D721Med (cell line): ENCODE measurements at regions not wholly inside any gene's neighbourhood (a gene's known extent, or its start where the extent isn't known, plus 50 kb on each side); places are given as distances from the start of the nearest gene placed in this dataset.

Experiments used
- DNase-seq: peaks from one replicate; pipeline ENCODE4 v3.0.0; 2011; ENCODE audit warnings: low spot score; ENCODE audit not compliant: insufficient read length
- FAIRE-seq: peaks from 2 replicates; lab custom pipeline; 2011; peaks lifted over from hg19 to GRCh38; lab: Jason Lieb, UNC
- TF ChIP-seq, protein P1 (sequence below): IDR thresholded peaks from 2 replicates; pipeline ENCODE4 v1.5.1; 2012; ENCODE audit warnings: mild to moderate bottlenecking, control low read depth; ENCODE audit not compliant: insufficient read depth; ENCODE audit errors: missing control alignments

- DNase-seq (no peak), FAIRE-seq (no peak)
- TF ChIP-seq, protein P1, sequence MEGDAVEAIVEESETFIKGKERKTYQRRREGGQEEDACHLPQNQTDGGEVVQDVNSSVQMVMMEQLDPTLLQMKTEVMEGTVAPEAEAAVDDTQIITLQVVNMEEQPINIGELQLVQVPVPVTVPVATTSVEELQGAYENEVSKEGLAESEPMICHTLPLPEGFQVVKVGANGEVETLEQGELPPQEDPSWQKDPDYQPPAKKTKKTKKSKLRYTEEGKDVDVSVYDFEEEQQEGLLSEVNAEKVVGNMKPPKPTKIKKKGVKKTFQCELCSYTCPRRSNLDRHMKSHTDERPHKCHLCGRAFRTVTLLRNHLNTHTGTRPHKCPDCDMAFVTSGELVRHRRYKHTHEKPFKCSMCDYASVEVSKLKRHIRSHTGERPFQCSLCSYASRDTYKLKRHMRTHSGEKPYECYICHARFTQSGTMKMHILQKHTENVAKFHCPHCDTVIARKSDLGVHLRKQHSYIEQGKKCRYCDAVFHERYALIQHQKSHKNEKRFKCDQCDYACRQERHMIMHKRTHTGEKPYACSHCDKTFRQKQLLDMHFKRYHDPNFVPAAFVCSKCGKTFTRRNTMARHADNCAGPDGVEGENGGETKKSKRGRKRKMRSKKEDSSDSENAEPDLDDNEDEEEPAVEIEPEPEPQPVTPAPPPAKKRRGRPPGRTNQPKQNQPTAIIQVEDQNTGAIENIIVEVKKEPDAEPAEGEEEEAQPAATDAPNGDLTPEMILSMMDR = no peak
Measured at GRCh38 chr2:66031236-66031635, 403.7 kb upstream of the MEIS1 start.

DNA sequence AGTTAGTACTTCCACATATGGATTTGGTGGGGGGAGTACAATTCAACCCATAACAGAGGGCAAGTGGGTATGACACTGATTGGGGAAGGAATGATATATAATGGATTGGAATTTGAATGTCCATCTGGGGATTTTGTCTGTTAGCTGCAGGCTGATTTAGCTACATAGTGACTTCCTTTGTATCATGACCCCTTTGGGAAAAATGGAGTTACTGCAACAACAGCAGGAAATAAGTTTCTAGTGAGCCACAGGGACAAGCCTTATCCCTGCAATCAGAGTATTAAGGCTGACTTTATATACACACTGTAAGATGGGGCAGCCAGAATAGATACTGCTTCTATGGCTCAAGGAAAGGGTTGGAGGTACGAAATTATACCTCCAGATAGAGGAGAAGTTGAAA lies 404.4 kb upstream of the MEIS1 start:
- TF ChIP-seq, protein P1 = no peak
- DNase-seq (no peak), FAIRE-seq (no peak)

DNA sequence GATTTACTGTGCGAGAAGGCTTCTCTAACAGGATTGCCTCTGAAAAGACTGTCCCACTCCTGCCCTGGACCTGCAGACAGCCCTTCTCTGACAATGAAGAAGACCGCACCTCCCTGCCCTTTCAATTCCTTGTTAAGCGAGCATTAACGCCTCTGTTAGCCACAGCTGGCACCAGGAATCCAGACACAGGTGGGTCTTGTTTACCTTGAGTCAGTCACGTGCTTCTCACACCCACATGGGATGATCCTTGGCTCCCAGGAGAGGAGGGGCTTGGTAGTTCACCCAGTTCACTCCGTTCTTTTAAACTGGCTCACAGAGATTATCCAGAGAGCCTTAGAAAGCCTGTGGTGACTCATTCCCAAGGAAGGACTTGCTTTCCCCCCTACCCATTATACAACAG lies 410.5 kb upstream of the MEIS1 start:
- no peak for DNase-seq
- TF ChIP-seq, protein P1 = no peak
- FAIRE-seq = no peak

- FAIRE-seq = no peak
- TF ChIP-seq, protein P1 = no peak
- no peak for DNase-seq
Measured at GRCh38 chr2:66021296-66021695, 413.6 kb upstream of the MEIS1 start.

- DNase-seq = no peak
- no peak for FAIRE-seq
- TF ChIP-seq, protein P1 = no peak
Measured at GRCh38 chr2:66017763-66018162, 417.2 kb upstream of the MEIS1 start.

- FAIRE-seq (no peak), DNase-seq (no peak)
- TF ChIP-seq, protein P1 = no peak
Measured at GRCh38 chr2:66014450-66014849, 420.5 kb upstream of the MEIS1 start.

- FAIRE-seq = no peak
- TF ChIP-seq, protein P1 = no peak
- no peak for DNase-seq
Measured at GRCh38 chr2:66013456-66013855, 421.5 kb upstream of the MEIS1 start.
